Astrocyte of the spinal cord (primary cell): ENCODE measurements at regions not wholly inside any gene's neighbourhood (a gene's known extent, or its start where the extent isn't known, plus 50 kb on each side); places are given as distances from the start of the nearest gene placed in this dataset.

Source experiments
- DNase-seq: peaks from one replicate; pipeline ENCODE4 v3.0.0; 2011; ENCODE audit warnings: low read depth, low spot score
- H3K4me3 ChIP-seq: 2 replicates; pipeline ENCODE4 v1.5.1; 2011; ENCODE audit warnings: low read depth, mild to moderate bottlenecking, low read length, moderate library complexity
- CTCF ChIP-seq: IDR thresholded peaks from 2 replicates; pipeline ENCODE4 v1.5.1; 2012; ENCODE audit warnings: low read depth, mild to moderate bottlenecking, low read length, inconsistent platforms
- in situ Hi-C: cut with HindIII; loops from 2 replicates; pipeline ENCODE4 v1.10.0; 2017; ENCODE audit warnings: low sequenced_read_pairs

- in situ Hi-C loops: no loop called here
- no peak for DNase-seq
- TF ChIP-seq CTCF: no peak
- no peak overlapping the region for H3K4me3 ChIP-seq
Observed at GRCh38 chr9:88794100-88794499, 197.2 kb upstream of the S1PR3 start.

GRCh38 chr9:88796947-88797346 is 194.3 kb upstream of the S1PR3 start:
- in situ Hi-C loops: no loop called here
- TF ChIP-seq CTCF: no peak
- no peak overlapping the region for H3K4me3 ChIP-seq
- no peak for DNase-seq

DNA sequence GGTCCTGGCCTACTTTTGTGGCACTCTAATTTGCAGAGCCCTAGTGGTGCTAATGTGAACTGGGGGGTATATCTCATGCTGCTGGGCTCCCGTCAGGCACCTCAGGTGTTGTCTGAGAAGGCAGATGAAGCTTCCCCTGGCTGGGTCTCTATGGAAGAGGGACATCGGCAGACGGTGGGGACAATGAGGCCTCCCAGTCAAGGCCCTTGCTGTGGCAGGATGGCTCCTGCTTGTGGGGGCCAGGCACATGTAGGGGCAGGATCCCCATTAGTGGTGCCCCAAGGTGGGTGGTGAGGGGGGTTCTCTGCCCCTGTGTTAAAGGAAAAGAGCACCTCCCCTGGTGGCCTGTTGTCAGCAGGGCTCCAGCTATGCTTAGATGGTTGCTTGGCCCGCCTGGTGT is 192.8 kb upstream of the S1PR3 start:
- in situ Hi-C loops: no loop called here
- no peak for DNase-seq
- no peak for TF ChIP-seq CTCF
- H3K4me3 ChIP-seq: no peak overlapping the region

DNA sequence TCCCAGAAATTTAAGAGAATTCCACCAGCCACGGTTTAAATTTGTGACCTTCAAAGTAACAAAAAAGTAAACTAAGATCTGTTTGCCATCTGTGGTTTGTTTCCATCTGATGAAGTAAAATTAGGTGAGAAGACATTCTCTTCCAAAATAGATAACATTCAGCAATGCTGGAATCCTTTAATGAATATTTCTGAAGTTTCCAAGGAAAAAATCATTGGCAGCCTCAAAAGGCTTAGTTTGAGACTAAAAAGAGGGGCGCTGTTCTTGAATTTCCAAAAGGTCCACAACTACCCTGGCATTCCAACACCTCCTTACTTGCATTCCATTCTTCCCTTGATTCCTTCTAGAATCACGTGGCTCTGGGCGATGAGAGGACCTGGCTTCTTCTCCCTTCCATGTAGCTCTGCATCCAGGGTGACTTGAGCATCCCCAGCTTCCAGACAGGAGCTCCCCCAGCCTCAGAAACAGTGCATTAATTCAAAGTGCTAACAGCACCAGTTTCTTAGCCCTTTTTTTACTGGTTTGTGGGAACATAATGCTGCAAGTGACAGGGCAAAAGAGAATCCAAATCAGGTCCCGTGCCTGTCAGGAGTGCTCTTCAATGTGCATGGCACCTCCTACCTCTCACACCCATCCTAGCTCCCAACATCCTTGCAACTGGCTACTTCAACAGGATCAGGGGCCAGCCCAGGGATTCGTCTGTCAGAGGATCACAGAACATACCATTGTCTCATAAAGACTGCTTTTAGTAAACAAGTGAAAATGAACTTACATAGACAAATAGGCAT is 191.5 kb upstream of the S1PR3 start:
- TF ChIP-seq CTCF: no peak
- no peak overlapping the region for H3K4me3 ChIP-seq
- DNase-seq: no peak
- in situ Hi-C loops: no loop called here

- H3K4me3 ChIP-seq: no peak overlapping the region
- TF ChIP-seq CTCF: no peak
- DNase-seq: no peak
- in situ Hi-C loops: no loop called here
Observed at GRCh38 chr9:88800329-88800682, 191.0 kb upstream of the S1PR3 start.

DNA sequence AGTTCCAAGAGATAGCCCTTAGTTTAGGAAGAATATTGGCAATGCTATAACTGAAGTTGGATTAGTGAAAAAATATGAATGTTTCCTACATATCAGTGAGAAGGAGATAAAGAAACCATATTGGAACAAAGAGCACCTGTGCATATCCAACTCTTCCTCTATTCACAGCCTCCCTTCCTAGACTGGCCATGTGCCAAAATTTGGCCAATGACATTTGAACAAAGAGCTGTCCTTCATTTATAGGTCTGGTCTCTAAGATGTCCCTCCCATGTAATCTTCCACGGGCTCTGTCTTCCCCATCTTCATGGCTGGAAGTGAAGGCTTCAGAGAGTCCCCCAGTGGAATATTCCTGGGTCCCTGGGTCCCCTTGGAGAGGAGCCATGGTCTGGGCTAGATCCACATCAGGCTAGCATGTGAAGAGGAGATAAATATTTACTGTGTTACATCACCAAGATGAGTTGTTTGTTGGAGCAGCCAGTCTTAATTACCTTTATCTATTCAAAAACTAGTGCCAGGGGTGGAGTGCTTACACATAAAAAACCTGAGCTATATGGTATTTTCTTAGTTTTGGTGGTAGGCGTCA is 190.0 kb upstream of the S1PR3 start:
- in situ Hi-C loops: no loop called here
- DNase-seq: no peak
- no peak overlapping the region for H3K4me3 ChIP-seq
- TF ChIP-seq CTCF: no peak
